GM18909 (cell line): ENCODE measurements at regions not wholly inside any gene's neighbourhood (a gene's known extent, or its start where the extent isn't known, plus 50 kb on each side); places are given as distances from the start of the nearest gene placed in this dataset.
"Not testable (repeated sequence)": the region's sequence is repeated elsewhere in the genome, so short reads cannot be mapped to it uniquely, and the experiment has no call there.

Experiments
- ATAC-seq: cut with Tn5 transposase; IDR thresholded peaks from one replicate; pipeline ENCODE4 v1.9.1; 2021; ENCODE audit warnings: mild to moderate bottlenecking; ENCODE audit not compliant: unreplicated experiment, poor library complexity

- no peak for ATAC-seq
These were observed 176.3 kb downstream of the ERMARD start for GRCh38 chr6:169927711-169928110.

DNA sequence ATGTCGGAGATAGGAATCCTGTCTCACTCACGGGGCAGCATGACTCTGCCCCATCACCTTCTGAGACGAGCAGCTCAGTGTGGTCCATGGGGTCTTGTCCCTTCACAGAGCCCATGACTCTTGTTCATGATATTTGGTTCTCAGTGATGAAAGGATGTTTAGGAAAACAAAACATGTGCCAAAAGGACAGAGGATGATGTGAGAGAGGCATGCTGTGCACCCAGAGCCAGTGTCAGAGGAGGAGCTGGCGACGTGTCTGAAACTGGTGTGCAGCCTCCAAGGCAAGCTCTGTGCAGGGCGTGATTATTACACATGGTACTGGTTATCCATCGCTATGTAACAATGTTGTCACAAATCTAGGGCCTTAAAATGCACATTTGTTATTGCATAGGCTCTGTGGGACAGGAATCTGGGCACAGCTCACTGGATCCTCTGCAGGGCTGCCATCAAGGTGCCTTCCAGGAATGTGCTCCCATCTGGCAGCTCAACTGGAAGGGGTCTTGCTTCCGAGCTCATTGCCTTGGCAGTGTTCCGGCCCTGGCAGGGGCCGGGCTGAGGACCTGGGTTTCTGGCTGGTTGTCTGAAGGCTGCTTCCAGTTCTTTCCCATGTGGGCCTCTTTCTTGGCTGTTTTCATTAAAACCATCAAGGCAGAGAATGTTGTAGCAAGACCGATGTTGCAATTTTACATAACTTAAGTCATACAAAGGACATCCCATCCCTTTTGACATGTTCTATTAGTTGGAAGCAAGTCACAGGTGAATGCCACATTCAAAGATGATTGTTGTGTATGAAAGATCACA is 175.4 kb downstream of the ERMARD start:
- no peak for ATAC-seq

DNA sequence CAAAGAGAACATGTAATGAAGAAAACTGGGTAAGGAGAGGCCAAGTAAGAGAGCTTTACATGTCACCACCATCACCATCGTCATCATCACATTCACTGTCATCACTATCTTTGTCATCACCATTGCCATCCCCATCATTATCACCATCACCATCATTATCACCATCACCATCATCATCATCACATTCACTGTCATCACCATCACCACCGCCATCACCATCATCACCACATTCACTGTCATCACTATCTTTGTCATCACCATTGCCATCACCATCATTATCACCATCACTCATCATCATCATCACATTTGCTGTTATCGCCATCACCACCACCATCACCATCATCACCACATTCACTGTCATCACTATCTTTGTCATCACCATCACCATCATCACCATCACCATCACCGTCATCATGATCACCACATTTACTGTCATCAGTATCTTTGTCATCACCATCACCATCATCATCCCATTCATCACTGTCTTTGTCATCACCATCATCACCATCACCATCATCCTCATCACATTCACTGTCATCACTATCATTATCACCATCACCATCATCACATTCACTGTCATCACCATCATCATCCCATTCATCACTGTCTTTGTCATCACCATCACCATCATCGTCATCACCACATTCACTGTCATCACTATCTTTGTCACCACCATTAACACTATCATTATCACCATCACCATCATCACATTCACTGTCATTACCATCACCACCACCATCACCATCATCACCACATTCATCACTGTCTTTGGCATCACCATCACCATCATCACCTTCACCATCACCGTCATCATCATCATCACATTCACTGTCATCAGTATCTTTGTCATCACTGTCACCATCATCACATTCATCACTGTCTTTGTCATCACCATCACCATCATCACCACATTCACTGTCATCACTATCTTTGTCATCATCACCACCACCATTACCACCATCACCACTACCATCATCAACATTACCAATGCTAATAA is 172.3 kb downstream of the ERMARD start:
- ATAC-seq = no peak

- ATAC-seq = no peak
These were observed 170.7 kb downstream of the ERMARD start for GRCh38 chr6:169921853-169922824.

DNA sequence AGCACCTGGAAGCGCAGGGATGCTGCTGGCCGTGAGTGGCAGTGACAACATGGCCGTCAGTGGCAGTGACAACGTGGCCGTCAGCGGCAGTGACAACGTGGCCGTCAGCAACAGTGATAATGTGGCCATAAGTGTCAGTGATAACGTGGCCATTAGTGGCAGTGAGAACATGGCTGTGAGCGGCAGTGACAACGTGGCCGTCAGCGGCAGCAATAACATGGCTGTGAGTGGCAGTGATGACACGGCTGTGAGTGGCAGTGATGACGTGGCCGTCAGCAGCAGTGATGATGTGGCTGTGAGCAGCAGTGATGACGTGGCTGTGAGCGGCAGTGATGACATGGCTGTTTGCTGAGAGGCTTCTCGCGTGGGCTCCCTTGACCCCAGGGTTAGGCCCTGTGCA is 169.8 kb downstream of the ERMARD start:
- no peak for ATAC-seq

- ATAC-seq = no peak
These were observed 169.1 kb downstream of the ERMARD start for GRCh38 chr6:169920359-169921020.

GRCh38 chr6:169918954-169919549 is 167.6 kb downstream of the ERMARD start:
- no peak for ATAC-seq

- ATAC-seq = no peak
These were observed 167.0 kb downstream of the ERMARD start for GRCh38 chr6:169918239-169918953.

DNA sequence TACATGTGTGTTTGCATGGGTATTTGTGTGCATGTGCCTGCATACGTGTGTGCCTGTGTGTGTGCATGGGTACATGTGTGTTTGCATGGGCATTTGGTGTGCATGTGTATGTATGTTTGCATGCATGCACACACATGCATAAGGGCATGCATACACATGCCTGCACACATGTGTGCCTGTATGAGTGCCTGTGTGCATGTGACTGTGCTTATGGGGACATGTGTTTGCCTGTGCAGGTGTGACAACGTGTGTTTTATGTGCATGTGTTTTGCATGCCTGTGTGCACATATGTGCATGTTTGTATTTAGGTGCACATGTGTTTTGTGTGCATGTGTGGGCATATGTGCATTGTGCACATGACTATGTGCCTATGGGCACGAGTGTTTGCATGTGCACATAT is 165.7 kb downstream of the ERMARD start:
- no peak for ATAC-seq

DNA sequence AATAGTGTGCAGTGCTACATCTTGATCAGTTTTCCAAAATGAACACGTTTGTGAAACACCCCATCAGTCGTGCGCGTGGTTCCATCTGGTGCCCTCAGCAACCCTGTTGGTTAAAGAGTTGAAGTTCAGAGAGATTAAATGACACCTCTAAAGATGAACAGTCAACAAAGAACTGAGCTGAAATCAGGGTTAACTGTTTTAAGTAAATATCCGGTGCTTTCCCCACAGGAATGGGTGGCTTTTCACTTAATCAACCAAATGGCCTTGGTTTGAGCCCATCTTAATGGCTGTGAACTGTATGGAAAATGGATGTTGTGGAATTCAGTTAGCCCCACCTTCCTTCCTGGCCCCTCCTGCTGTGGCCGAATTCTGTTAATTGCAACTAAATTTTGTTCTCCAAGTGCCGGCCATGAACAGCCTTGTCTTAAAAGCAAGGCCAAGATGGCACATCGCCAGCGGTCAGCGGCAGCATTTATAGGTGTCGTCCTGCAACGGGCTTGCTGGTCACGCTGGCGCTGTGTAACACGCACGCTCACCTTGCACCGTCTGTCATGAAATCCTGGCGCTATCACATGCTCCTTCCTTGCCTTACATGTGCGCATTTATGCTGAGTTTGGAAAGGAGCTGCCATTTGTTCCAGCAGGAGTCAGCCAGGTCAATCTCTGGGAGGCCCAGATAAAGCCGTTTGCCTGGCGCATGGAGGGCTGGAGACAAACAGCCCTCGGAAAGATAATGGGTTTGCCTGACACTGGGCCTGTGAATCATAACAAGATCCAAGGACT is 164.5 kb downstream of the ERMARD start:
- ATAC-seq = no peak

DNA sequence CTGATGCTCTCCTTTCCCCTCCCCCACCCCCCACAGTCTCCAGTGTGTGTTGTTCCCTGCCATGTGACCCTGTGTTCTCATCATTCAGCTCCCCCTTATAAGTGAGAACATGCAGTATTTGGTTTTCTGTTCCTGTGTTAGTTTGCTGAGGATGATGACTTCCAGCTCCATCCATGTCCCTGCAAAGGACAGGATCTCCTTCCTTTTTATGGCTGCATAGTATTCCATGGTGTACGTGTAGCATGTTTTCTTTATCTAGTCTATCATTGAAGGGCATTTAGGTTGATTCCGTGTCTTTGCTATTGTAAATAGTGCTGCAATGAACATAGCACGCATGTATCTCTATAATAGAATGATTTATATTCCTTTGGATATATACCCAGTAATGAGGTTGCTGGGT is 162.3 kb downstream of the ERMARD start:
- ATAC-seq = not testable (repeated sequence)

DNA sequence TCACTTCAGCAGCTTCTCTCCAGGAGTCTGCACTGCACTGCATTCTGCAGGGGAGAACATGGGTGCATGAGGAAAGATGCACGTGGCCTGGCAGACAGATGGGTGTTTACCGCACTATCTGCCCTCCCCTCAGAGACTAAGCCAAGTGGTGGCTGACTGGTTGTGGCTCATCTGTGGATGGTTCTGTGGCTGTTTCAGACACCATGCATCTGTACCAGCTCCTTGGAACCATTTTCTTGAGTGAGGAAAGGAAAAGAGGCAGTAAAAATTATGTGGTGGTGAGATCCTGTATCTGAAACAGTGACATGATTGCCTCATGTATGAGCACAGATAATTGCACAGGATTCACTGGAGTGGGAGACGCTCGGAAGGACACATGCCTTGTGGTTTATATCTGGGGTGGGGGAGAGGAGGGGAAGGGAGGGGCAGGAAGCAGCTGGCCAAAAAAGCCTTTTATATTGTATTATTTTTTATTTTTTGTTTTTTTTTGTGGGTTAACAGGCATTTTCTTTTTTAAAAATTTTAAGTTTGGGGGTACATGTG is 161.7 kb downstream of the ERMARD start:
- no peak for ATAC-seq

GRCh38 chr6:169912266-169913095 is 161.1 kb downstream of the ERMARD start:
- ATAC-seq = no peak

DNA sequence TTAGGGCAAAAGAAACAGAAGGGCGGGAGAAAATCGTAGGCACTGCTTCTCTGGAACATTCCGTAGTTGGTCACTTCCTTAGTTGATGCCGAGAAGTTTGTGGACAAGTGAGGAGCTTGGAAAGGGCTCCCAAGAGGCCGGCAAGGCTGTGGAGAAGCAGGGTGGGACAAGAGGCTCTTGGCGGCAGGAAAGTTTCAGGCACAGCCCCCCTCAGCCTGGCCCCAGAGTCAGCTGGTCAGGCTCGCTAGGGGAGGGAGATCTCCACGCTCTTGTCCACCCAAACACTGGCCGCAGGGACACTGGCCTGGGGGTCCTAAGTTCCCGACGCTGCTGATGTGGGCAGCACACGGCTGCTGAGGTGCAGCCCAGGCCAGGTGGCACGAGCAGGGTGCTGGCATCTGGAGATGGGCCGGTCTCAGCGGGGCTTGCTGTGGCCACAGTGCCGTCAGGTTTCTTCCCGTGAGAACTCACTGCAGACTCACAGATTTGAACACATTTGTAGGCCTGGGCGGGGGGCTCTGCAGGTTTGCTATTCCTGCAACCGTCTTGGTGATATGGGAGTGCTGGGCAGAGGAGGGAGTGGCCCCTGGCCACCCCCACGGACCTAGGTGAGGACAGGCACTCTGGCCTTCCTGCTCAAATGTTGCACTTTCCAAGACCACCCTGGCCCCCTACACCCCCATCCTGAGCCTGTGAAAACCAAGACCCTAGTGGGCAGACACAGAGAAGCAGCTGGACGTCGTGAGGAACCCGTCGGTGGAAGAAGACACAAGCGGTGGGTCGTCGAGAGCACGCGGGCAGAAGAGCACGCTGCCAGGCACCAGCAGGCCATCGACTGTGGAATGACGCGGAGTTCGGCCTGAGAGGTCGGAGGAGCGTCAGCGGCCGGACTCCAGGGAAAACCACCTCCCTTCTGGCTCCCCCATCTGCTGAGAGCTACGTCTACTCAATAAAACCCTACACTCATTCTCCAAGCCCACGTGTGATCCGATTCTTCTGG is 160.1 kb downstream of the ERMARD start:
- ATAC-seq = no peak

DNA sequence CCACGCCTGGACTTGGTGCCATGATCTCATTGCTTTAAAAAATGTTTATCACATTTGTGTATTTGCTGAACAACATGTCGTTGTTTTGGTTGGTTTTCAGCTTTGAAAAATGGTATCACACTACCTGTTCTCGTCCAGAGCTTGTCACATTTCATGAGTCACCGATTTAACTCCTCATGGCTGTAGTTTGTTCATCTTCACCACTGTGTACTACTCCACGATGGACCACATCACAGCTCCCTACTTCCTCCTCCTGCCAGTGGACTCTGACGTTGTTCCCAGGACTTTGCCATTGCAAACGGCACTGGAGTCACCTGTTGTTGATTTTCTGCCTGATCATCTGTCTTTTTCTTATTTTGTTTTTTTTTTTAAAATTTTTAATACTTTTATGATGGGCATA is 157.7 kb downstream of the ERMARD start:
- ATAC-seq = no peak
